ENCODE measurements at regions not wholly inside any gene's neighbourhood (a gene's known extent, or its start where the extent isn't known, plus 50 kb on each side); places are given as distances from the start of the nearest gene placed in this dataset.

DNA sequence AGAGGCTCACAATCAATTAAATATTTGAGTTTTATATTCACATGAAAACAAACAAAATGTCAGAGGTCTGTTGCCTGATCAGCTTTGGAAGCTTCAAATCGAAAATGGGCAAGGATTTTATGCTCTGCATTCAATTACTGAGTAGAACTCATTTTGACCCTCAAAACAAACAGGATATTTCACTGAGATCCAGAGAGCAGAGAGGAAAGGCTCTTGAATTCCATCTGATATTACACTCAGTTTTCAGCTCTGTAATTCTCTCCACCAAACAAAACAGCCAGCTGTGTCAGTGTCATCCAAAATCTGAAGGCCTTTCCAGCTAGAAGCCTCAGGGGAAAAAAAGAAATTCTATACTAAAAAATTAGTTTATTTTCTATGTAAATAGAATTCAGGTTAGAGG, 128.6 kb upstream of the FLRT2 start:
- TF ChIP-seq ZFX (IDR thresholded peaks at IDR 0.05; ENCODE audit: borderline replicate concordance), result no peak
- TF ChIP-seq, protein P1, sequence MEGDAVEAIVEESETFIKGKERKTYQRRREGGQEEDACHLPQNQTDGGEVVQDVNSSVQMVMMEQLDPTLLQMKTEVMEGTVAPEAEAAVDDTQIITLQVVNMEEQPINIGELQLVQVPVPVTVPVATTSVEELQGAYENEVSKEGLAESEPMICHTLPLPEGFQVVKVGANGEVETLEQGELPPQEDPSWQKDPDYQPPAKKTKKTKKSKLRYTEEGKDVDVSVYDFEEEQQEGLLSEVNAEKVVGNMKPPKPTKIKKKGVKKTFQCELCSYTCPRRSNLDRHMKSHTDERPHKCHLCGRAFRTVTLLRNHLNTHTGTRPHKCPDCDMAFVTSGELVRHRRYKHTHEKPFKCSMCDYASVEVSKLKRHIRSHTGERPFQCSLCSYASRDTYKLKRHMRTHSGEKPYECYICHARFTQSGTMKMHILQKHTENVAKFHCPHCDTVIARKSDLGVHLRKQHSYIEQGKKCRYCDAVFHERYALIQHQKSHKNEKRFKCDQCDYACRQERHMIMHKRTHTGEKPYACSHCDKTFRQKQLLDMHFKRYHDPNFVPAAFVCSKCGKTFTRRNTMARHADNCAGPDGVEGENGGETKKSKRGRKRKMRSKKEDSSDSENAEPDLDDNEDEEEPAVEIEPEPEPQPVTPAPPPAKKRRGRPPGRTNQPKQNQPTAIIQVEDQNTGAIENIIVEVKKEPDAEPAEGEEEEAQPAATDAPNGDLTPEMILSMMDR (IDR thresholded peaks at IDR 0.05), result no peak

GRCh38 chr14:85402569-85403162, 127.3 kb upstream of the FLRT2 start:
- TF ChIP-seq, protein P1 (IDR thresholded peaks at IDR 0.05), result no peak
- TF ChIP-seq ZFX (IDR thresholded peaks at IDR 0.05; ENCODE audit: borderline replicate concordance), result no peak
- no peak overlapping the region for H3K27ac ChIP-seq

More for the DNA sequence above, 128.6 kb upstream of the FLRT2 start:
- H3K27ac ChIP-seq, result no peak overlapping the region

GRCh38 chr14:85409481-85410210, 120.3 kb upstream of the FLRT2 start:
- no peak overlapping the region for H3K27ac ChIP-seq

GRCh38 chr14:85412756-85413155, 117.2 kb upstream of the FLRT2 start:
- no peak for TF ChIP-seq ZFX (IDR thresholded peaks at IDR 0.05; ENCODE audit: borderline replicate concordance)
- TF ChIP-seq, protein P1 (IDR thresholded peaks at IDR 0.05), result no peak
- no peak overlapping the region for H3K27ac ChIP-seq

More at GRCh38 chr14:85409481-85410210, 120.3 kb upstream of the FLRT2 start:
- no peak for TF ChIP-seq ZFX (IDR thresholded peaks at IDR 0.05; ENCODE audit: borderline replicate concordance)
- TF ChIP-seq, protein P1 (IDR thresholded peaks at IDR 0.05), result no peak

- no peak overlapping the region for H3K27ac ChIP-seq
- no peak for TF ChIP-seq ZFX (IDR thresholded peaks at IDR 0.05; ENCODE audit: borderline replicate concordance)
These were observed 116.0 kb upstream of the FLRT2 start for GRCh38 chr14:85413836-85414526.

DNA sequence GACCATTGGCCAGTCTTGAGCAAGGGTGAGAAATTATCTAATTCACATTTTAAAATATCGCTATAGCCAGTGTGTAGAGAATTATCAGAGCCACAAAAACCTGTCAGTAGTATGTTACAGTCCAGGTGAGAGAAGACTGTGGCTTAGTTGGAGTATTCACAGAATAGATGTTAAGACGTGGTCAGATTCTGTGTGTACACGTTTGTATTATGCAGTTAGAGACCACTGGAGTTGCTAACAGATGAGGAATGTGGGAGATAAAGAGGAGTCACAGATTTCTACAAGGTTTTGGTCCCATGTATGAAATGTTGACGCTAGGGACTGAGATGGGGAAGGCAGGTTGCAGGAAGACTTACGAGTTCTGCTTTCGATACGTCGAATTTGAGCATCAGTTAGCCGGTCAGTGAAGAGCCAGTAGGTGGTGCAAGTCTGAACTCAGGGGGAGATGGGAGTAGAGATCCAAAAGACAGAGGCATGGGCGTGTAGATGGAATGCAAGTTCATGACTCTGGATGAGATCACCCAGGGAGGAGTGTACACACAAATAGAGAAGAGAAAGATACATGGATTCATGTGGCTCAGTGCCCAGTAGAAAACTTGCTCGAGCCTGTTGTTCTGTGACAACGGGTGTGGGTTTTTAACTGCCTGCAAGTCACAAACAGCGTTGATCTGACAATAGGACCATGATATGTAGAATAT, 114.8 kb upstream of the FLRT2 start:
- no peak for TF ChIP-seq ZFX (IDR thresholded peaks at IDR 0.05; ENCODE audit: borderline replicate concordance)
- TF ChIP-seq, protein P1 (IDR thresholded peaks at IDR 0.05), result peak; percentile 15; the same call in 1 of the 2 replicates
- H3K27ac ChIP-seq, result no peak overlapping the region

GRCh38 chr14:85416771-85417170, 113.2 kb upstream of the FLRT2 start:
- no peak overlapping the region for H3K27ac ChIP-seq
- TF ChIP-seq, protein P1 (IDR thresholded peaks at IDR 0.05), result no peak
- no peak for TF ChIP-seq ZFX (IDR thresholded peaks at IDR 0.05; ENCODE audit: borderline replicate concordance)

Measured in 22Rv1 (cell line).